Calu3 (cell line): ENCODE measurements at regions not wholly inside any gene's neighbourhood (a gene's known extent, or its start where the extent isn't known, plus 50 kb on each side); places are given as distances from the start of the nearest gene placed in this dataset.

ENCODE experiments used
- BruUV-seq: library from RNA; stranded (reverse); fragments of 400-500 nt; replicated peaks from 2 replicates; lab custom pipeline; 2021; lab: Mats Ljungman, UMichigan
- CTCF ChIA-PET: fragments of 300-600 bp; sonication (Branson Sonifier 250); formaldehyde crosslinking; loops from one replicate; lab custom pipeline; 2022; ENCODE audit warnings: antibody characterized with exemption; lab: Charles Lee
- DNase-seq: peaks from one replicate; pipeline ENCODE4 v3.0.0; 2022
- H3K27ac Mint-ChIP-seq: one replicate; pipeline ENCODE4 v1.8.0; 2022; ENCODE audit warnings: mixed read lengths; ENCODE audit not compliant: unreplicated experiment
- H3K27me3 Mint-ChIP-seq: one replicate; pipeline ENCODE4 v1.8.0; 2022; ENCODE audit warnings: mixed read lengths; ENCODE audit not compliant: unreplicated experiment
- H3K36me3 Mint-ChIP-seq: one replicate; pipeline ENCODE4 v1.8.0; 2022; ENCODE audit warnings: mild to moderate bottlenecking, moderate library complexity, mixed read lengths; ENCODE audit not compliant: insufficient read depth, unreplicated experiment
- H3K4me1 Mint-ChIP-seq: one replicate; pipeline ENCODE4 v1.8.0; 2022; ENCODE audit warnings: mild to moderate bottlenecking, low read depth, mixed read lengths; ENCODE audit not compliant: unreplicated experiment
- H3K4me3 Mint-ChIP-seq: one replicate; pipeline ENCODE4 v1.8.0; 2022; ENCODE audit warnings: mild to moderate bottlenecking, low read depth, moderate library complexity, mixed read lengths; ENCODE audit not compliant: unreplicated experiment
- H3K9me3 Mint-ChIP-seq: one replicate; pipeline ENCODE4 v1.8.0; 2022; ENCODE audit warnings: low read depth, mixed read lengths; ENCODE audit not compliant: unreplicated experiment
- CTCF ChIP-seq: fragments of 200-600 bp; IDR thresholded peaks from one replicate; pipeline ENCODE4 v1.8.0; 2022; ENCODE audit warnings: antibody characterized with exemption; ENCODE audit not compliant: unreplicated experiment
- intact Hi-C: fragments of 100-400 bp; cut with micrococcal nuclease; formaldehyde crosslinking; loops from one replicate; pipeline ENCODE4 v1.10.0; 2022; ENCODE audit not compliant: unreplicated experiment

GRCh38 chr13:73544175-73544574 is 485.4 kb downstream of the KLF5 start:
- no peak overlapping the region for H3K27ac Mint-ChIP-seq
- H3K9me3 Mint-ChIP-seq, result no peaks in the 10 kb centered on the region
- H3K27me3 Mint-ChIP-seq, result no peaks in the 10 kb centered on the region
- no peaks in the 10 kb centered on the region for H3K4me1 Mint-ChIP-seq
- H3K36me3 Mint-ChIP-seq, result no peaks in the 10 kb centered on the region
- TF ChIP-seq CTCF, result no peak
- intact Hi-C loops, result loop anchor here (10.0 kb wide), 1 partner anchor 161 kb away; no protein-coding TSS in a partner anchor
- no TSS peak for BruUV-seq
- DNase-seq, result no peak
- CTCF ChIA-PET, result no interaction called here
- H3K4me3 Mint-ChIP-seq, result no peak overlapping the region

GRCh38 chr13:73542446-73542845 is 483.6 kb downstream of the KLF5 start:
- Mint-ChIP-seq H3K4me3 (no peak overlapping the region), H3K36me3 (no peaks in the 10 kb centered on the region), H3K27me3 (no peaks in the 10 kb centered on the region), H3K9me3 (no peaks in the 10 kb centered on the region), H3K4me1 (no peaks in the 10 kb centered on the region), H3K27ac (no peak overlapping the region)
- intact Hi-C loops, result loop anchor here (10.0 kb wide), 1 partner anchor 162 kb away; no protein-coding TSS in a partner anchor
- CTCF ChIA-PET, result interaction anchor here (0.6 kb wide), 1 partner anchor 922 kb away, joined by 4 read pairs; no protein-coding TSS in a partner anchor
- BruUV-seq, result no TSS peak
- no peak for TF ChIP-seq CTCF
- DNase-seq, result peak; percentile 4

GRCh38 chr13:73536865-73537264 is 478.1 kb downstream of the KLF5 start:
- CTCF ChIA-PET, result no interaction called here
- Mint-ChIP-seq H3K9me3 (no peaks in the 10 kb centered on the region), H3K36me3 (no peaks in the 10 kb centered on the region), H3K27me3 (no peaks in the 10 kb centered on the region), H3K4me1 (no peaks in the 10 kb centered on the region), H3K4me3 (no peak overlapping the region), H3K27ac (no peak overlapping the region)
- DNase-seq, result no peak
- BruUV-seq, result no TSS peak
- intact Hi-C loops, result no loop called here
- TF ChIP-seq CTCF, result no peak

GRCh38 chr13:73535341-73535740 is 476.5 kb downstream of the KLF5 start:
- no peak for DNase-seq
- Mint-ChIP-seq H3K9me3 (no peaks in the 10 kb centered on the region), H3K36me3 (no peaks in the 10 kb centered on the region), H3K27me3 (no peaks in the 10 kb centered on the region), H3K4me1 (no peaks in the 10 kb centered on the region), H3K4me3 (no peak overlapping the region), H3K27ac (no peak overlapping the region)
- TF ChIP-seq CTCF, result no peak
- CTCF ChIA-PET, result no interaction called here
- no TSS peak for BruUV-seq
- intact Hi-C loops, result no loop called here
